Hematopoietic multipotent progenitor cell treated with erythropoietin and hydrocortisone succinate and interleukin-3 and kit ligand, for 8 days (in vitro differentiated cells): ENCODE measurements at regions not wholly inside any gene's neighbourhood (a gene's known extent, or its start where the extent isn't known, plus 50 kb on each side); places are given as distances from the start of the nearest gene placed in this dataset.

Source experiments
- DNase-seq: peaks from one replicate; pipeline ENCODE4 v3.0.0-alpha.2; 2015

DNA sequence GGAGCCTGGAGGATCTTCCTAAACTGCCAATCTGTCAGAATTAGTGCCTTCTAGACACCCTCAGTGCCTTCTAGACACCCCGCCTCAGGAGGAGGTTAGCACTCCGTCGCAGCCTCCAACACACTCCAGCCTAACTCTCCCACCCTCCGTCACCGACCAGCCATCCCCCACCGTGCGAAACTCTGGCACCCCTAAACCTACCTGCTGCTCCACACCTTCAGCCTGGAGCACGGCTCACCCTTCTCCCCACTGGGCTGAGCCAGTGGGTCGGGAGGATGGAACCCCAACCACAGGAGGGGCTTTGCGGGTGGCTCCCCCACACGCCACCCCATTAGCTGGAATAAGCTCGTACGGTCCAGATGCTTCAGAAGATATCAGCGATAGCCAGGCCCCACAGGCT lies 468.9 kb upstream of the HS6ST1 start:
- no peak for DNase-seq

DNA sequence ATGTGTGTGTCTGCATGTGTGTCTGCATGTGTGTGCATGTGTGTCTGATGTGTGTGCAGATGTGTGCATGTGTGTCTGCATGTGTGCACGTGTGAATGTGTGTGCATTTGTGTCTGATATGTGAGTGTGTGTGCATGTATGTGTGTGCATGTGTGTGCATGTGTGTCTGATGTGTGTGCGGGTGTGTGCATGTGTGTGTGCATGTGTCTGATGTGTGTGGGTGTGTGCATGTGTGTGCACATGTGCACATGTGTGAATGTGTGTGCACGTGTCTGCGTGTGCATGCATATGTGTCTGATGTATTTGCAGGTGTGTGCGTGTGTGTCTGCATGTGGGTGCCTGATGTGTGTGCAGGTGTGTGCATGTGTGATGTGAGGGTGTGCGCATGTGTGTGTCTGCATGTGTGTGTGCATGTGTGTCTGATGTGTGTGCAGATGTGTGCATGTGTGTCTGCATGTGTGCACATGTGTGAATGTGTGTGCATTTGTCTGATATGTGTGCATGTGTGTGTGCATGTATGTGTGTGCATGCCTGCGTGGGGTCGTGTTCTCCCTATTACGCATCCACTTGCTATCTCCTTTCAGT lies 470.1 kb upstream of the HS6ST1 start:
- no peak for DNase-seq

- no peak for DNase-seq
These were observed 470.6 kb upstream of the HS6ST1 start for GRCh38 chr2:128789221-128789620.

DNA sequence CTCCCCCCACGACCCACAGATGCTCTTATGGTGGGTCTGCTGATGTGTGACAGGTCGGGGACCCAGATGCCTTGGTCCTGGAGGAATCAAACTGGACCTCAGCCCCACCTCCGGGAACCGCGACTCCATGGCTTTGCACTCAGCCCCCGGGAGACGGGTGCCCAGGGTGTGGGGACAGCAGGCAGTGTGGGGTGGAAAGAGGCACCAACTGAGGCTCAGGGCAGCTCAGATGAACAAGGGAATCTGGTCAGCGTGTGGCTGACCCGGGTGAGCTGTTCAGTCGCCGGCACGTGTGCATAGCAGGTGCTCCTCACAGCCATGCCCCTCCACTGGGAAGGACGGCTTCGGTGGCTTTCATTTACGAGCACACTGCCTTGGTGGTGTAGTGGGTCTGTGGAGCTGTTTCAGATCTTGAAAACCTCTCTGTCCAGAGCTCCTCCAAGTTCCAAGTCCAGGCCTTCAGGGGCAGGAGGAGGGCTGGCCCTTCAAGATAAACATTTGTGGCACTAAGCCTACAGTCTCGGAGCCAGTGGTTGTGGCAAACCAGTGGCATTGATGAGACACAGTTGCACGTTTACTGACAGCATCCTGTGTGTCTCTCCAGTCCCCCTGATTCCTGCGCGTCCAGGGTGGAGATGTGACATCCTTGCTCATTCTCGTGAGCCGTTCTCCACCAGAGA lies 471.2 kb upstream of the HS6ST1 start:
- DNase-seq = no peak

- DNase-seq = no peak
These were observed 471.9 kb upstream of the HS6ST1 start for GRCh38 chr2:128790541-128791001.

- no peak for DNase-seq
These were observed 472.7 kb upstream of the HS6ST1 start for GRCh38 chr2:128791120-128791984.

- DNase-seq = no peak
These were observed 473.3 kb upstream of the HS6ST1 start for GRCh38 chr2:128791985-128792320.

DNA sequence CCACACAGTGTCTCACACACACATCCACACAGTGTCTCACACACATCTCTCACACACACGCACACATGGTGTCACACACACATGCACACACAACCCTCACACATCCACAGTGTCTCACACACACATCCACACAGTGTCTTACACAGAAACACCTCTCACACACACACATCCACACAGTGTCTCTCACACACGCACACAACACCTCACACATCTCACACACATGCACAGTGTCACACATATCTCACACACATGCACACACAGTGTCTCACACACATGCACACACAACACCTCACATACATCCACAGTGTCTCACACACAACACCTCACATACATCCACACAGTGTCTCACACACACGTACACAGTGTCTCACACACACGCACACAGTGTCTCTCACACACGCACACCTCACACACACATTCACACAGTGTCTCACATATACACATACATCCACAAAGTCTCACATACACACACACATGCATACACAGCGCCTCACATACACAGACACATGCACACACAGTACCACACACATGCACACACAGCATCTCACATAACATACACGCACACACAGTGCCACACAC lies 473.9 kb upstream of the HS6ST1 start:
- DNase-seq = no peak

DNA sequence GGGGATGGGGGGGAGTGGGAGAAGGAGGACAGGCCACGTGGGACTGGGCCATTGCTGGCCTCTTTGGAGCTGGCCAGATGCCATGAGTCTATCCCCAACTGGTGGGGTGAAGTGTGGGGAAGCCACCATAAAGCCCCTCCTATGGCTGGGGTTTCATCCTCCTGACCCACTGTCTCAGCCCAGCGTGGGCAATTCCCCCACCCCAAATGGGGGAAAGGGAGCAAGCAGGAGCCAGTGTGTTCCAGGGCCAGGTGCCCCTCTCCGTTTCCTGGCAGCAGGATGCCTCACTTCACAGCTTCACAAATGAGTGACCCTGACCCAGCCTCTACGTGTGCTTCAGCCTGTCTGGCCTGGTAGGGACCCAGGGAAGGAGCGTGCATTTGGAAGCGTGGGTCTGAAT lies 474.7 kb upstream of the HS6ST1 start:
- no peak for DNase-seq

DNA sequence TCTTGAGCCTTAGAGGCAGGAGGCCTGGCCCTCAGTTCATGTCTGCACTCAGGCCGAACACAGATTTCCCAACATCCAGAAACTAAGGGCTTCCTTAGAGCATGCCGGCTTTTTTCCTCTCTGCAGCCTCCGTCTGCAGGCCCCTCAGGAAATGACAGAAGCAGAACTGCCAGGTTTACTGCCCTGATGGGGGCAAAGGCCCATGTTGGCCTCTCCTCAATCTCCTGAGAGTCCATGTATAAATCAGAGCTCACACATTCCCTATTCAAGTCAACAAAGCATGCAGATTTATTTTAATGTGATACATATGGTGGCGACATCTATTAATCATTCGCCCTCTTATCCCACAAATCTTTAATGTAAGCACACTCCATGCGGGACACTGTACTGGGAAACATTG lies 475.6 kb upstream of the HS6ST1 start:
- DNase-seq = no peak

GRCh38 chr2:128796321-128796720 lies 477.7 kb upstream of the HS6ST1 start:
- DNase-seq = no peak

DNA sequence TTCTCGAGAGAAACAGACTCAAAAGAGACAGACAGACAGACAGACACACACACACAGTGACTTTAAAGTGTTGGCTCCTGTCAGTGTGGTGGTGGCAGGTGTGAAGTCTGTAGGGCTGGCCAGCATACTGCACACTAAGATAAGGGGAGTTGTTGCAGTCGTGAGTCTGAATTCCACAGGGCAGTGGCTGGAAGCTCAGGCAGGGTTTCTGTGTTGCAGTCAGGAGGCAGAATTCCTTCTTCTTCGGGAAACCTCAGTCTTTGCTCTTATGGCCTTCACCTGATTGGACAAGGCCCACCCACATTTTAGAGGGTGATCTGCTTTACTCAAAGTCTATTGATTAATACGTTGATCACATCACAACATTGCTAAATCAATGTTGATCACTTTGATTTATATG lies 478.4 kb upstream of the HS6ST1 start:
- no peak for DNase-seq

GRCh38 chr2:128797533-128797932 lies 478.9 kb upstream of the HS6ST1 start:
- no peak for DNase-seq

- no peak for DNase-seq
These were observed 479.3 kb upstream of the HS6ST1 start for GRCh38 chr2:128797937-128798336.

DNA sequence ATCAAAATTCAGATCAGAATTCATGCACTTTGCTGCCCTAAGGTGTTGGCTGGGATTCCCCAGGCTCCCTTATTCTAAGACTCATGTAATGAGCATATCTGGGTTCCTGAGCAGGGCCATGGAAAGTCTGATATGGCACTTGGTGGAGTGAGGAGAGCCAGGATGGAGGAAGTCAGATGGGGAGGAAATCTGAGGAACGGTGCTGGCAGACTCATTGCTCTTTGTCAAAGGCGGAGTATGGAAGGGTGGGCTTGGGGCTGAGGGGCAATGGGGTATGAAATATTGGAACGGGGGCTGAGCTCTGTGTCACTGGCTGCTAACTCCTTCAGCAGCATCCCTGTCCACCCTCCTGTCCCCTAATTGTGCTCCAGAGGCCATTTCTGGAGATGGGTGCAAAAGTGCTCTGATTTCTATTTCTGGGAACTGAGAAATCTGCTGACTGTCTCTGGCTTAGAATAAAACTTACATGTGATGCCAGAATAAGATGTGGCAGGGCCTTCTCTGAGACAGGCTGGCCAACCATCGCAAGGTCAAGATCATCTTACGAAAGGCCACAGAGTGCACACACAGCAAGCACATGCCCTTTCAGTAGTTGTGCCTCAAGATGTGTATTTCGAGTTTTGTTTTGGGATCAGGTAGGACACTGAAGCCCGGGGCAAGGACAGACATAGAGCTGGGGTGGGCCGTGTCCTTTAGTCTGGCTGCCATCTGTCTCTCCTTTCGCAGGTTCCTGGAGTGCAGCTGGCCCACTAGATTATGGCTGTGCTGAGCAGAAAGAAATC lies 480.0 kb upstream of the HS6ST1 start:
- no peak for DNase-seq

GRCh38 chr2:128799284-128799552 lies 480.6 kb upstream of the HS6ST1 start:
- no peak for DNase-seq

GRCh38 chr2:128799730-128800129 lies 481.1 kb upstream of the HS6ST1 start:
- DNase-seq = no peak

- DNase-seq = no peak
These were observed 482.9 kb upstream of the HS6ST1 start for GRCh38 chr2:128801576-128801975.

GRCh38 chr2:128803222-128803621 lies 484.6 kb upstream of the HS6ST1 start:
- no peak for DNase-seq

- no peak for DNase-seq
These were observed 486.6 kb upstream of the HS6ST1 start for GRCh38 chr2:128805237-128805636.

DNA sequence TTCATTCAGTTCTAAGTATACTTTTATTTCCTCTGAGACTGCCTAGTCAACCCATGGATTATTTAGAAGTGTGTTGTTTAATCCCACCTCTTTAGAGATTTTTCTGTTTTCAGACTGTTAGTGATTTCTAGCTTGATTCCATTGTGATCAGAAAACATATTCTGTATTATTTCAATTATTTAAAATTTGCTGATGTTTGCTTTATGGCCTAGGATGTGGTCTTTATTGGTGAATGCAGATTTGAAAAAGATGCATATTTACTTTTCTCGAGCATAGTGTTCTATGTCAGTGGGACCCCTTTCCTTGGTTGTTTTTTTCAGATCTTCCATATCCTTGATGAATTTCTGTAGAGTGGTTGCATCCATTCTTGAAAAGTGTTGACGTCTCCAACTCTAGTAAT lies 487.2 kb upstream of the HS6ST1 start:
- no peak for DNase-seq

GRCh38 chr2:128807317-128807716 lies 488.6 kb upstream of the HS6ST1 start:
- DNase-seq = no peak
